Left colon (tissue), 2 donors: ENCODE measurements at regions not wholly inside any gene's neighbourhood (a gene's known extent, or its start where the extent isn't known, plus 50 kb on each side); places are given as distances from the start of the nearest gene placed in this dataset.

Experiments used
- ATAC-seq: fragments of 200-7000 bp; cut with Tn5 transposase; one replicate; pipeline ENCODE4 v1.9.1; 2020; ENCODE audit warnings: mild to moderate bottlenecking, moderate library complexity
- DNase-seq, 2 donors: peaks; one replicate each; pipeline ENCODE4 v3.0.0-alpha.2; 2020
- intact Hi-C, 2 donors: fragments of 100-400 bp; cut with DNase I in 1 of 2; cut with micrococcal nuclease in 1 of 2; formaldehyde crosslinking; loops; one replicate each; pipeline versions ENCODE4 v1.11.2 to v1.14.0; 2022; cut with DNase I, micrococcal nuclease
- donor health status: DM: no; HTN: no; CAD: no.
- donor health status: DM: yes; HTN: yes; CAD: no.

GRCh38 chr10:10247585-10247984 is 770.1 kb upstream of the CELF2 start:
- DNase-seq (no peak), ATAC-seq (no peak)
- intact Hi-C loops: no loop called here

- intact Hi-C loops: no loop called here
- ATAC-seq (no peak), DNase-seq (no peak)
Observed at GRCh38 chr10:10256860-10257259, 760.8 kb upstream of the CELF2 start.

- DNase-seq (no peak), ATAC-seq (no peak)
- intact Hi-C loops: no loop called here
Observed at GRCh38 chr10:10259013-10259412, 758.7 kb upstream of the CELF2 start.

GRCh38 chr10:10270126-10271050 is 747.3 kb upstream of the CELF2 start:
- DNase-seq (no peak), ATAC-seq (no peak)
- intact Hi-C loops: no loop called here

- DNase-seq (no peak), ATAC-seq (no peak)
- intact Hi-C loops: no loop called here
Observed at GRCh38 chr10:10271639-10272192, 746.0 kb upstream of the CELF2 start.

GRCh38 chr10:10273661-10274060 is 744.0 kb upstream of the CELF2 start:
- DNase-seq (no peak), ATAC-seq (no peak)
- intact Hi-C loops: no loop called here

GRCh38 chr10:10279906-10280305 is 737.8 kb upstream of the CELF2 start:
- intact Hi-C loops: no loop called here
- ATAC-seq: no peak
- DNase-seq: no peak

- DNase-seq: no peak
- ATAC-seq: no peak
- intact Hi-C loops: no loop called here
Observed at GRCh38 chr10:10292501-10292900, 725.2 kb upstream of the CELF2 start.

GRCh38 chr10:10293041-10293440 is 724.6 kb upstream of the CELF2 start:
- intact Hi-C loops: no loop called here
- no peak for ATAC-seq
- DNase-seq: no peak

GRCh38 chr10:10293481-10293951 is 724.2 kb upstream of the CELF2 start:
- ATAC-seq (no peak), DNase-seq (no peak)
- intact Hi-C loops: no loop called here

GRCh38 chr10:10294184-10294880 is 723.3 kb upstream of the CELF2 start:
- intact Hi-C loops: no loop called here
- DNase-seq (no peak), ATAC-seq (no peak)

- no peak for DNase-seq
- no peak for ATAC-seq
- intact Hi-C loops: no loop called here
Observed at GRCh38 chr10:10294881-10295529, 722.7 kb upstream of the CELF2 start.

GRCh38 chr10:10295537-10295936 is 722.1 kb upstream of the CELF2 start:
- DNase-seq (no peak), ATAC-seq (no peak)
- intact Hi-C loops: no loop called here

- intact Hi-C loops: no loop called here
- DNase-seq (no peak), ATAC-seq (no peak)
Observed at GRCh38 chr10:10302689-10303088, 715.0 kb upstream of the CELF2 start.

GRCh38 chr10:10307036-10307435 is 710.6 kb upstream of the CELF2 start:
- intact Hi-C loops: no loop called here
- ATAC-seq (no peak), DNase-seq (no peak)

GRCh38 chr10:10307551-10307950 is 710.1 kb upstream of the CELF2 start:
- DNase-seq (no peak), ATAC-seq (no peak)
- intact Hi-C loops: no loop called here

GRCh38 chr10:10310498-10310897 is 707.2 kb upstream of the CELF2 start:
- ATAC-seq (no peak), DNase-seq (no peak)
- intact Hi-C loops: no loop called here

- DNase-seq: no peak
- intact Hi-C loops: no loop called here
- ATAC-seq: no peak
Observed at GRCh38 chr10:10311966-10312365, 705.7 kb upstream of the CELF2 start.

- DNase-seq: no peak
- intact Hi-C loops: no loop called here
- ATAC-seq: peak; percentile 88
Observed at GRCh38 chr10:10313149-10313835, 704.4 kb upstream of the CELF2 start.
